ENCODE measurements at regions not wholly inside any gene's neighbourhood (a gene's known extent, or its start where the extent isn't known, plus 50 kb on each side); places are given as distances from the start of the nearest gene placed in this dataset.

DNA sequence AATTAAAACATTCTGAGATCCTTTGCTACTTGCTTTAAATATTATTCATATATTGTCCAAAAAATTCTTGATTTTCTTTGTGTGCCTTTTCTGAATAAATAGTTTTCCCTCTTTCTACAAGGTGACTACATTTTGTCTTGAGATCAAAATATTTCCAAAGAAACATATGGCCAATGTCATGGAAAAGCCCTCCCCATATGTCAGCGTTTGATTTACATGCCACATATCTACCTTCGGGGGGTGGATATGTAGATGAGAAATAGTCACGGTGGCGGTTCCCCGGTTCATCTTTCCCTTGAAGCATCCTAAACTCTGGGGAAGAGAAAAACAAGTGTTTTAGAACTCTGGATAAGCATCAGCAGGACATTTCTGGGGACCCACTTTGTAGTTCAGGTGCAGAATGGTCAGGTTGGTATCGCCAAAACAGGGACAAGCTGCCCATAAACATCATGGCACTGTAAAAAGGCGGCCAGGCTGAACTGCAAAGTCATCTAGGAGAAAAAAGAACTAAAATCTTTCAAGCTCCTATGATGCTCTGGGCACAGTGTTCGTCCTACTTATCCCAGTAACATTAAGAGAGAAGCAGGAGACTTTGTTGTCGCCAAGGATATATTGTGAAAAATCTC is 91.5 kb downstream of the MEX3B start:
- Histone ChIP-seq H3K9me3 (ENCODE audit: low read depth) (no peaks in the 10 kb centered on the region), H4K20me1 (ENCODE audit: insufficient read depth, poor library complexity, severe bottlenecking) (no peaks in the 10 kb centered on the region), H2AFZ (no peak overlapping the region), H3K27me3 (no peaks in the 10 kb centered on the region), H3K27ac (no peak overlapping the region), H3K79me2 (no peaks in the 10 kb centered on the region), H3K9me2 (replicated peaks; ENCODE audit: insufficient read depth) (no peaks in the 10 kb centered on the region), H3K4me3 (no peak overlapping the region), H3K4me2 (no peak overlapping the region), H3K36me3 (replicated peaks; ENCODE audit: insufficient read depth, low read depth) (no peaks in the 10 kb centered on the region), H3K4me1 (ENCODE audit: insufficient read depth) (peaks cover 5% of the 10 kb centered on the region)
- TF ChIP-seq EZH2phosphoT487 (IDR thresholded peaks at IDR 0.05; ENCODE audit: low read depth, severe bottlenecking, unreplicated experiment) (no peak), EZH2 (IDR thresholded peaks at IDR 0.05; ENCODE audit: borderline replicate concordance) (no peak)
- TF ChIP-seq, protein P1, sequence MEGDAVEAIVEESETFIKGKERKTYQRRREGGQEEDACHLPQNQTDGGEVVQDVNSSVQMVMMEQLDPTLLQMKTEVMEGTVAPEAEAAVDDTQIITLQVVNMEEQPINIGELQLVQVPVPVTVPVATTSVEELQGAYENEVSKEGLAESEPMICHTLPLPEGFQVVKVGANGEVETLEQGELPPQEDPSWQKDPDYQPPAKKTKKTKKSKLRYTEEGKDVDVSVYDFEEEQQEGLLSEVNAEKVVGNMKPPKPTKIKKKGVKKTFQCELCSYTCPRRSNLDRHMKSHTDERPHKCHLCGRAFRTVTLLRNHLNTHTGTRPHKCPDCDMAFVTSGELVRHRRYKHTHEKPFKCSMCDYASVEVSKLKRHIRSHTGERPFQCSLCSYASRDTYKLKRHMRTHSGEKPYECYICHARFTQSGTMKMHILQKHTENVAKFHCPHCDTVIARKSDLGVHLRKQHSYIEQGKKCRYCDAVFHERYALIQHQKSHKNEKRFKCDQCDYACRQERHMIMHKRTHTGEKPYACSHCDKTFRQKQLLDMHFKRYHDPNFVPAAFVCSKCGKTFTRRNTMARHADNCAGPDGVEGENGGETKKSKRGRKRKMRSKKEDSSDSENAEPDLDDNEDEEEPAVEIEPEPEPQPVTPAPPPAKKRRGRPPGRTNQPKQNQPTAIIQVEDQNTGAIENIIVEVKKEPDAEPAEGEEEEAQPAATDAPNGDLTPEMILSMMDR (IDR thresholded peaks at IDR 0.05; ENCODE audit: poor library complexity): no peak
- WGBS (ENCODE audit: low lambda C conversion rate, missing lambda C conversion rate): 94% methylated on average over 9 of the region's 9 CpGs
- DNase-seq (ENCODE audit: low spot score): no peak

DNA sequence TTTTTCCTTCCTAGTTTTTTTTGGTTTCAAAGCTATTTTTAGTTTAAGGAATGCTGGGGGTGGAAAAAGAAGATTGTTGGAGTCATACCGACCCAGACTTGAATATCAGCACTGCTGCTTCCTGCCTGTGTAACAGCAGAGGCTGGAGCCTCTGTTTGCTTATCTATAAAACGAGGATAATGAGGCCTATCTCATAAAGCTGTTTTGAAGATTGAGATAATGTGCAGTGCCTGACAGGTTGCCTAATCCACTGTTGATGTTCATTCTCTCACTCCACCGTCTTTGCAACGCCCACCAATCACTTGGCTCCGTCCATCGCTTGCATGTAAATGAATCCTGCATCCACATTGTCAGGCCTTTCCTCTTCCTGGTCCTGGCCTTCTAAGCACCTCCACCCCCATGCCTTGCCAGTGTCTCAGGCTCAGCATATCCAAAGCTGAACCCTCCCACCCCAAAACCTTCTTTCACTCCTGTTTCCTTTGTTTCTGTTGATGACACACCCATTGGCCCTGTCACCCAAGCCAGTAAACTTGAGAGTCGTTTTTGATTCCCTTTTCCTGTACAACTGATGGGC is 94.9 kb downstream of the MEX3B start:
- no peaks in the 10 kb centered on the region for H4K20me1 ChIP-seq (ENCODE audit: insufficient read depth, poor library complexity, severe bottlenecking)
- DNase-seq (ENCODE audit: low spot score): peak; percentile 24
- no peaks in the 10 kb centered on the region for H3K9me2 ChIP-seq (replicated peaks; ENCODE audit: insufficient read depth)
- TF ChIP-seq EZH2 (IDR thresholded peaks at IDR 0.05; ENCODE audit: borderline replicate concordance) (no peak), EZH2phosphoT487 (IDR thresholded peaks at IDR 0.05; ENCODE audit: low read depth, severe bottlenecking, unreplicated experiment) (no peak)
- TF ChIP-seq, protein P1 (IDR thresholded peaks at IDR 0.05; ENCODE audit: poor library complexity): no peak
- no peak overlapping the region for H2AFZ ChIP-seq
- H3K36me3 ChIP-seq (replicated peaks; ENCODE audit: insufficient read depth, low read depth): no peaks in the 10 kb centered on the region
- peaks cover 5% of the 10 kb centered on the region for H3K4me1 ChIP-seq (ENCODE audit: insufficient read depth)
- H3K9me3 ChIP-seq (ENCODE audit: low read depth): no peaks in the 10 kb centered on the region
- WGBS (ENCODE audit: low lambda C conversion rate, missing lambda C conversion rate): 43% methylated on average over 7 of the region's 7 CpGs
- H3K27ac ChIP-seq: no peak overlapping the region
- H3K4me3 ChIP-seq: no peak overlapping the region
- H3K4me2 ChIP-seq: no peak overlapping the region
- no peaks in the 10 kb centered on the region for H3K27me3 ChIP-seq
- no peaks in the 10 kb centered on the region for H3K79me2 ChIP-seq

DNA sequence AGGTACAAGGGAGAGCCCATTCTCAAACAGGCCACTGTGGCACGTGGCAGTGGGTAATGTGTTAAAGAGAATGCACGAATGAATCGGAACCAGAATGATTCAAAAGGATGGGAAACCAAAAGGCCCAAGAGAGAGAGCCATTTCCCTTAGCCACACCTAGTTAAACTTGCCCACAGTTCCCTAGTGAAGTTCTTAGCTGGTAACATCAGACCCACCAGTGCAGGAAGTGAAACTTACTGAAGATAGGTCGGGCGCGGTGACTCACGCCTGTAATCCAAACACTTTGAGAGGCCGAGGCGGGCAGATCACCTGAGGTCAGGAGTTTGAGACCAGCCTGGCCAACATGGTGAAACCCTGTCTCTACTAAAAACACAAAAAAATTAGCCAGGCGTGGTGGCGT is 97.1 kb downstream of the MEX3B start:
- Histone ChIP-seq H3K36me3 (replicated peaks; ENCODE audit: insufficient read depth, low read depth) (no peaks in the 10 kb centered on the region), H3K79me2 (no peaks in the 10 kb centered on the region), H2AFZ (no peak overlapping the region), H3K9me3 (ENCODE audit: low read depth) (no peaks in the 10 kb centered on the region), H3K9me2 (replicated peaks; ENCODE audit: insufficient read depth) (no peaks in the 10 kb centered on the region), H3K4me3 (no peak overlapping the region), H3K4me2 (no peak overlapping the region), H3K27ac (no peak overlapping the region), H4K20me1 (ENCODE audit: insufficient read depth, poor library complexity, severe bottlenecking) (no peaks in the 10 kb centered on the region), H3K4me1 (ENCODE audit: insufficient read depth) (no peaks in the 10 kb centered on the region), H3K27me3 (no peaks in the 10 kb centered on the region)
- no peak for DNase-seq (ENCODE audit: low spot score)
- WGBS (ENCODE audit: low lambda C conversion rate, missing lambda C conversion rate): 98% methylated on average over 10 of the region's 11 CpGs
- no peak for TF ChIP-seq EZH2phosphoT487 (IDR thresholded peaks at IDR 0.05; ENCODE audit: low read depth, severe bottlenecking, unreplicated experiment)
- TF ChIP-seq EZH2 (IDR thresholded peaks at IDR 0.05; ENCODE audit: borderline replicate concordance): no peak
- TF ChIP-seq, protein P1 (IDR thresholded peaks at IDR 0.05; ENCODE audit: poor library complexity): no peak

All from hepatocyte (in vitro differentiated cells).